Ovary (tissue), 3 donors: ENCODE measurements at regions not wholly inside any gene's neighbourhood (a gene's known extent, or its start where the extent isn't known, plus 50 kb on each side); places are given as distances from the start of the nearest gene placed in this dataset.

ENCODE experiments used
- POLR2A ChIP-seq: fragments of 450-650 bp; IDR thresholded peaks from one replicate; pipeline ENCODE4 v1.6.1; 2017; ENCODE audit warnings: antibody characterized with exemption, mild to moderate bottlenecking, moderate library complexity
- TF ChIP-seq, protein P1 (sequence below), 3 donors: fragments of 450-650 bp in 2 of 3; fragments of 200-600 bp in 1 of 3; IDR thresholded peaks; one replicate each; pipeline versions ENCODE4 v1.5.1 to v1.8.0; 2016 to 2022; ENCODE audit warnings: antibody characterized with exemption in 3 of 3, mild to moderate bottlenecking in 1 of 3
- donor health status: DM: no; HTN: no; CAD: no.

DNA sequence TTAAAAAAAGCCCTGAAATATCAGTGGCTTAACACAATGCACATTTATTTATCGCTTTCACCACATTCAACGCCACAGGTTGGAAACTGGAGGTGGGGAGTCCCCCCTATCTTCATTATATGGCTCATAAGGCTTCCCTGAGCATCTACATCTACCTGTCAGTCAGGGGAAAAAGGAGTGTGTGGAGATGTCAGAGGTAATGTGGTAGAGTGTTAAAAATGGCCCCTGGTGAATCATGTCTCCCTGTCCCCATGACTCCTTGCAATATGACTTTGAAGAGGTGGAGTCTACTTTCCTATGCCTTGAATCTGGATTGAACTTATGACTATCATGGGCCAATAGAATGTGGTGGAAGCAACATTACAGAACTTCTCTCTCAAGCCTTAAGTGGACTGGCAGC is 65.5 kb upstream of the BTBD3 start:
- TF ChIP-seq, protein P1, sequence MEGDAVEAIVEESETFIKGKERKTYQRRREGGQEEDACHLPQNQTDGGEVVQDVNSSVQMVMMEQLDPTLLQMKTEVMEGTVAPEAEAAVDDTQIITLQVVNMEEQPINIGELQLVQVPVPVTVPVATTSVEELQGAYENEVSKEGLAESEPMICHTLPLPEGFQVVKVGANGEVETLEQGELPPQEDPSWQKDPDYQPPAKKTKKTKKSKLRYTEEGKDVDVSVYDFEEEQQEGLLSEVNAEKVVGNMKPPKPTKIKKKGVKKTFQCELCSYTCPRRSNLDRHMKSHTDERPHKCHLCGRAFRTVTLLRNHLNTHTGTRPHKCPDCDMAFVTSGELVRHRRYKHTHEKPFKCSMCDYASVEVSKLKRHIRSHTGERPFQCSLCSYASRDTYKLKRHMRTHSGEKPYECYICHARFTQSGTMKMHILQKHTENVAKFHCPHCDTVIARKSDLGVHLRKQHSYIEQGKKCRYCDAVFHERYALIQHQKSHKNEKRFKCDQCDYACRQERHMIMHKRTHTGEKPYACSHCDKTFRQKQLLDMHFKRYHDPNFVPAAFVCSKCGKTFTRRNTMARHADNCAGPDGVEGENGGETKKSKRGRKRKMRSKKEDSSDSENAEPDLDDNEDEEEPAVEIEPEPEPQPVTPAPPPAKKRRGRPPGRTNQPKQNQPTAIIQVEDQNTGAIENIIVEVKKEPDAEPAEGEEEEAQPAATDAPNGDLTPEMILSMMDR (IDR thresholded peaks at IDR 0.05): no peak
- no peak for TF ChIP-seq POLR2A
